WTC11 (cell line): ENCODE measurements at regions not wholly inside any gene's neighbourhood (a gene's known extent, or its start where the extent isn't known, plus 50 kb on each side); places are given as distances from the start of the nearest gene placed in this dataset.

ENCODE experiments used
- ATAC-seq: fragments of 200-7000 bp; cut with Tn5 transposase; 2 replicates; pipeline ENCODE4 v1.10.0; 2021; ENCODE audit warnings: mild to moderate bottlenecking, moderate library complexity
- CTCF ChIA-PET: fragments of 300-600 bp; sonication (Branson Sonifier 250); formaldehyde crosslinking; loops from one replicate; lab custom pipeline; 2021; ENCODE audit warnings: antibody characterized with exemption; lab: Charles Lee
- POLR2A ChIA-PET: fragments of 350-600 bp; sonication (Branson Sonifier 250); formaldehyde crosslinking; loops from one replicate; lab custom pipeline; 2021; ENCODE audit warnings: antibody characterized with exemption; lab: Charles Lee
- DNase-seq: peaks from one replicate; pipeline ENCODE4 v3.0.0; 2021; ENCODE audit warnings: low spot score
- H3K27ac Mint-ChIP-seq: 2 replicates; pipeline ENCODE4 v1.8.0; 2021; ENCODE audit warnings: mixed read lengths
- H3K27me3 Mint-ChIP-seq: 2 replicates; pipeline ENCODE4 v1.8.0; 2021; ENCODE audit warnings: low read depth, mild to moderate bottlenecking, moderate library complexity, mixed read lengths
- H3K36me3 Mint-ChIP-seq: 2 replicates; pipeline ENCODE4 v1.8.0; 2021; ENCODE audit warnings: mixed read lengths
- H3K4me1 Mint-ChIP-seq: 2 replicates; pipeline ENCODE4 v1.8.0; 2022; ENCODE audit warnings: mixed read lengths
- H3K4me3 Mint-ChIP-seq: 2 replicates; pipeline ENCODE4 v1.8.0; 2021; ENCODE audit warnings: mild to moderate bottlenecking, moderate library complexity, mixed read lengths
- H3K9me3 Mint-ChIP-seq: 2 replicates; pipeline ENCODE4 v1.8.0; 2021; ENCODE audit warnings: mixed read lengths
- ATF1 ChIP-seq: sonication (generic); formaldehyde crosslinking; IDR thresholded peaks from 2 replicates; pipeline ENCODE4 v1.8.1; 2023; ENCODE audit warnings: mild to moderate bottlenecking, moderate library complexity, missing genetic modification reagents
- CREM ChIP-seq: sonication (generic); formaldehyde crosslinking; IDR thresholded peaks from 2 replicates; pipeline ENCODE4 v1.8.1; 2022; ENCODE audit warnings: mild to moderate bottlenecking, missing genetic modification reagents, moderate library complexity
- CTCF ChIP-seq: fragments of 200-600 bp; IDR thresholded peaks from 2 replicates; pipeline ENCODE4 v1.8.0; 2022; ENCODE audit warnings: antibody characterized with exemption
- ETV6 ChIP-seq: sonication (generic); formaldehyde crosslinking; IDR thresholded peaks from 2 replicates; pipeline ENCODE4 v1.8.1; 2022; ENCODE audit warnings: mild to moderate bottlenecking, missing genetic modification reagents
- GABPB1 ChIP-seq: sonication (generic); formaldehyde crosslinking; IDR thresholded peaks from 2 replicates; pipeline ENCODE4 v1.8.1; 2023; ENCODE audit warnings: mild to moderate bottlenecking, missing genetic modification reagents
- GTF2I ChIP-seq: fragments of 250-450 bp; sonication (Bioruptor Pico); conservative IDR thresholded peaks from 2 replicates; pipeline ENCODE4 v1.4.0; 2021; ENCODE audit warnings: mild to moderate bottlenecking
- HMGXB4 ChIP-seq: sonication (generic); formaldehyde crosslinking; IDR thresholded peaks from 2 replicates; pipeline ENCODE4 v1.8.1; 2023; ENCODE audit warnings: mild to moderate bottlenecking, moderate library complexity, missing genetic modification reagents
- KAT7 ChIP-seq: sonication (generic); formaldehyde crosslinking; IDR thresholded peaks from 2 replicates; pipeline ENCODE4 v1.8.1; 2023; ENCODE audit warnings: missing genetic modification reagents, mild to moderate bottlenecking, borderline replicate concordance
- NFATC4 ChIP-seq: fragments of 250-450 bp; sonication (Bioruptor Pico); IDR thresholded peaks from 2 replicates; pipeline ENCODE4 v1.9.0; 2021; ENCODE audit warnings: mild to moderate bottlenecking
- NR1H2 ChIP-seq: sonication (generic); formaldehyde crosslinking; IDR thresholded peaks from 2 replicates; pipeline ENCODE4 v1.9.0; 2021; ENCODE audit warnings: mild to moderate bottlenecking, moderate library complexity, missing genetic modification reagents
- RELA ChIP-seq: sonication (generic); formaldehyde crosslinking; IDR thresholded peaks from 2 replicates; pipeline ENCODE4 v1.8.1; 2022; ENCODE audit warnings: missing genetic modification reagents, mild to moderate bottlenecking, borderline replicate concordance
- SMAD3 ChIP-seq: sonication (generic); formaldehyde crosslinking; IDR thresholded peaks from 2 replicates; pipeline ENCODE4 v1.8.0; 2022; ENCODE audit warnings: missing genetic modification reagents, mild to moderate bottlenecking, borderline replicate concordance
- SMAD4 ChIP-seq: sonication (generic); formaldehyde crosslinking; IDR thresholded peaks from 2 replicates; pipeline ENCODE4 v1.8.0; 2022; ENCODE audit warnings: mild to moderate bottlenecking, missing genetic modification reagents
- TCF7 ChIP-seq: sonication (generic); formaldehyde crosslinking; IDR thresholded peaks from 2 replicates; pipeline ENCODE4 v1.8.0; 2022; ENCODE audit warnings: mild to moderate bottlenecking, low read depth, missing genetic modification reagents, moderate library complexity
- TEAD4 ChIP-seq: sonication (generic); formaldehyde crosslinking; IDR thresholded peaks from 2 replicates; pipeline ENCODE4 v1.8.0; 2022; ENCODE audit warnings: mild to moderate bottlenecking, missing genetic modification reagents
- ZBTB43 ChIP-seq: sonication (generic); formaldehyde crosslinking; IDR thresholded peaks from 2 replicates; pipeline ENCODE4 v1.8.1; 2023; ENCODE audit warnings: mild to moderate bottlenecking, missing genetic modification reagents
- ZMAT4 ChIP-seq: fragments of 250-450 bp; sonication (Bioruptor Pico); IDR thresholded peaks from 2 replicates; pipeline ENCODE4 v1.9.0; 2021; ENCODE audit warnings: mild to moderate bottlenecking
- ZNF138 ChIP-seq: sonication (generic); formaldehyde crosslinking; conservative IDR thresholded peaks from 2 replicates; pipeline ENCODE4 v1.8.1; 2022; ENCODE audit warnings: mild to moderate bottlenecking, moderate library complexity, missing genetic modification reagents
- ZNF219 ChIP-seq: sonication (generic); formaldehyde crosslinking; IDR thresholded peaks from 2 replicates; pipeline ENCODE4 v1.8.0; 2023; ENCODE audit warnings: missing genetic modification reagents, mild to moderate bottlenecking, borderline replicate concordance
- ZNF232 ChIP-seq: sonication (generic); formaldehyde crosslinking; IDR thresholded peaks from 2 replicates; pipeline ENCODE4 v1.8.0; 2022; ENCODE audit warnings: mild to moderate bottlenecking, missing genetic modification reagents
- ZNF317 ChIP-seq: sonication (generic); formaldehyde crosslinking; IDR thresholded peaks from 2 replicates; pipeline ENCODE4 v1.8.1; 2023; ENCODE audit warnings: low read depth, mild to moderate bottlenecking, moderate library complexity, missing genetic modification reagents, borderline replicate concordance
- ZNF396 ChIP-seq: fragments of 250-450 bp; sonication (Bioruptor Pico); IDR thresholded peaks from 2 replicates; pipeline ENCODE4 v1.8.0; 2021; ENCODE audit warnings: mild to moderate bottlenecking, moderate library complexity, borderline replicate concordance
- ZNF416 ChIP-seq: fragments of 250-450 bp; sonication (Bioruptor Pico); IDR thresholded peaks from 2 replicates; pipeline ENCODE4 v1.9.0; 2021; ENCODE audit warnings: mild to moderate bottlenecking, inconsistent platforms
- ZNF532 ChIP-seq: fragments of 250-450 bp; sonication (Bioruptor Pico); IDR thresholded peaks from 2 replicates; pipeline ENCODE4 v1.9.0; 2021; ENCODE audit warnings: mild to moderate bottlenecking, borderline replicate concordance
- ZNF671 ChIP-seq: fragments of 250-450 bp; sonication (Bioruptor Pico); IDR thresholded peaks from 2 replicates; pipeline ENCODE4 v1.8.0; 2021; ENCODE audit warnings: mild to moderate bottlenecking

- TF ChIP-seq HMGXB4 (CRISPR knock-in tag): no peak
- no peak for TF ChIP-seq RELA (CRISPR knock-in tag)
- TF ChIP-seq NR1H2: no peak
- no peak for TF ChIP-seq ZNF416 (CRISPR knock-in tag)
Measured at GRCh38 chr20:57767441-57767840, 57.6 kb upstream of the PMEPA1 start (continued).

- Mint-ChIP-seq H3K36me3 (no peaks in the 10 kb centered on the region), H3K9me3 (peaks cover 9% of the 10 kb centered on the region), H3K4me1 (peaks cover 11% of the 10 kb centered on the region), H3K27ac (no peak overlapping the region), H3K4me3 (no peak overlapping the region), H3K27me3 (peaks cover 9% of the 10 kb centered on the region)
- CTCF ChIA-PET: interaction anchor here (1.6 kb wide), 1 partner anchor 10 kb away, joined by 4 read pairs; no protein-coding TSS in a partner anchor
- TF ChIP-seq ZNF138 (CRISPR knock-in tag) (no peak), ZNF396 (CRISPR knock-in tag) (no peak), GABPB1 (CRISPR knock-in tag) (no peak), CTCF (no peak), ZNF532 (CRISPR knock-in tag) (no peak), ZNF317 (CRISPR knock-in tag) (no peak), GTF2I (CRISPR knock-in tag) (no peak), ZNF232 (CRISPR knock-in tag) (no peak), KAT7 (CRISPR knock-in tag) (no peak), CREM (CRISPR knock-in tag) (no peak), TEAD4 (CRISPR knock-in tag) (no peak), NFATC4 (CRISPR knock-in tag) (no peak), ZNF219 (CRISPR knock-in tag) (no peak)
- POLR2A ChIA-PET: no interaction called here
- DNase-seq (no peak), ATAC-seq (no peak)
Measured at GRCh38 chr20:57763235-57763595, 53.4 kb upstream of the PMEPA1 start.

- ChIA-PET CTCF (interaction anchor here (0.6 to 1.6 kb wide), 2 partner anchors 9 to 345 kb away, joined by 3 to 4 read pairs; no protein-coding TSS in a partner anchor), POLR2A (no interaction called here)
- H3K9me3 Mint-ChIP-seq: peaks cover 9% of the 10 kb centered on the region
- no peak overlapping the region for H3K4me3 Mint-ChIP-seq
- no peak overlapping the region for H3K27ac Mint-ChIP-seq
- H3K36me3 Mint-ChIP-seq: no peaks in the 10 kb centered on the region
- H3K27me3 Mint-ChIP-seq: peaks cover 9% of the 10 kb centered on the region
- DNase-seq (no peak), ATAC-seq (no peak)
- peaks cover 6% of the 10 kb centered on the region for H3K4me1 Mint-ChIP-seq
- no peak for TF ChIP-seq SMAD4 (CRISPR knock-in tag)
- no peak for TF ChIP-seq SMAD3 (CRISPR knock-in tag)
- no peak for TF ChIP-seq ATF1
- no peak for TF ChIP-seq ZBTB43 (CRISPR knock-in tag)
- TF ChIP-seq TCF7: no peak
- TF ChIP-seq ZMAT4 (CRISPR knock-in tag): no peak
- no peak for TF ChIP-seq ZNF671 (CRISPR knock-in tag)
- no peak for TF ChIP-seq ETV6 (CRISPR knock-in tag)
Measured at GRCh38 chr20:57762531-57763234, 52.9 kb upstream of the PMEPA1 start.
